GM12878 (cell line): ENCODE measurements at regions not wholly inside any gene's neighbourhood (a gene's known extent, or its start where the extent isn't known, plus 50 kb on each side); places are given as distances from the start of the nearest gene placed in this dataset.

ENCODE experiments used
- ATAC-seq: fragments of 200-7000 bp; cut with Tn5 transposase; 3 replicates; pipeline ENCODE4 v1.9.1; 2020; ENCODE audit warnings: mild to moderate bottlenecking, moderate library complexity
- BruUV-seq: library from RNA; stranded (reverse); fragments of 400-500 nt; replicated peaks from 2 replicates; lab custom pipeline; 2021; lab: Mats Ljungman, UMichigan
- CTCF ChIA-PET: fragments of 300-600 bp; sonication (Branson Sonifier 250); formaldehyde crosslinking; extraction: SDS; loops from one replicate; lab custom pipeline; 2021; ENCODE audit warnings: inconsistent platforms; lab: Yijun Ruan, JAX
- POLR2A ChIA-PET: fragments of 350-600 bp; formaldehyde crosslinking; extraction: SDS; loops from one replicate; lab custom pipeline; 2021; ENCODE audit warnings: inconsistent platforms; lab: Charles Lee
- RAD21 ChIA-PET: fragments of 300-600 bp; sonication (Branson Sonifier 250); formaldehyde crosslinking; loops from one replicate; lab custom pipeline; 2023; ENCODE audit warnings: antibody characterized with exemption; ENCODE audit not compliant: unreplicated experiment; lab: Charles Lee
- SMC1A ChIA-PET: fragments of 300-600 bp; sonication (Branson Sonifier 250); formaldehyde crosslinking; loops from one replicate; lab custom pipeline; 2023; ENCODE audit not compliant: unreplicated experiment, uncharacterized antibody; lab: Charles Lee
- DNase-seq: peaks from one replicate; pipeline ENCODE4 v3.0.0-alpha.2; 2011; ENCODE audit warnings: low read depth, low spot score
- FAIRE-seq: peaks from 3 replicates; lab custom pipeline; 2011; peaks lifted over from hg19 to GRCh38; lab: Jason Lieb, UNC
- H2AFZ ChIP-seq: 2 replicates; pipeline ENCODE4 v1.6.0; 2011; ENCODE audit warnings: low read depth, low read length, control low read depth; ENCODE audit not compliant: control insufficient read depth
- H3K27ac ChIP-seq: 2 replicates; pipeline ENCODE4 v1.5.1; 2011; ENCODE audit warnings: control low read depth; ENCODE audit not compliant: control insufficient read depth, insufficient read depth
- H3K27me3 ChIP-seq, 2 experiments: replicated peaks in 1 of 2; 2 replicates each; pipeline versions ENCODE4 v1.6.0 to v1.6.1; 2011; ENCODE audit warnings: low read length in 1 of 2; ENCODE audit not compliant: control insufficient read depth in 2 of 2, insufficient read depth in 2 of 2
- H3K36me3 ChIP-seq, 2 experiments: 2 replicates each; pipeline ENCODE4 v1.5.1; 2011; ENCODE audit warnings: low read length in 1 of 2; ENCODE audit not compliant: control insufficient read depth in 2 of 2, insufficient read depth in 2 of 2
- H3K4me1 ChIP-seq: 2 replicates; pipeline ENCODE4 v1.6.1; 2011; ENCODE audit warnings: mild to moderate bottlenecking, low read length, moderate library complexity, mixed read lengths; ENCODE audit not compliant: control insufficient read depth, insufficient read depth
- H3K4me2 ChIP-seq: 2 replicates; pipeline ENCODE4 v1.6.0; 2011; ENCODE audit warnings: control low read depth; ENCODE audit not compliant: control insufficient read depth, insufficient read depth
- H3K4me3 ChIP-seq: fragments of 200-600 bp; sonication (generic); 2 replicates; pipeline ENCODE4 v1.5.1; 2016
- H3K79me2 ChIP-seq: 2 replicates; pipeline ENCODE4 v1.6.0; 2011; ENCODE audit warnings: low read length; ENCODE audit not compliant: control insufficient read depth, insufficient read depth
- H3K9ac ChIP-seq: 2 replicates; pipeline ENCODE4 v1.8.0; 2011; ENCODE audit warnings: low read length, control low read depth, mixed read lengths; ENCODE audit not compliant: control insufficient read depth, insufficient read depth
- H3K9me3 ChIP-seq: replicated peaks from 3 replicates; pipeline ENCODE4 v1.5.1; 2011; ENCODE audit warnings: mild to moderate bottlenecking, low read length; ENCODE audit not compliant: control insufficient read depth, insufficient read depth
- H4K20me1 ChIP-seq: 2 replicates; pipeline ENCODE4 v1.6.0; 2011; ENCODE audit not compliant: control insufficient read depth, insufficient read depth
- ASH2L ChIP-seq: fragments of 300-600, 200-600 bp; sonication (generic); IDR thresholded peaks from 2 replicates; pipeline ENCODE4 v1.6.1; 2017; ENCODE audit warnings: low read depth, mild to moderate bottlenecking, borderline replicate concordance
- CUX1 ChIP-seq: IDR thresholded peaks from 2 replicates; pipeline ENCODE4 v1.6.1; 2012; ENCODE audit warnings: improper control_type of control experiment, low read depth, low read length; ENCODE audit not compliant: insufficient replicate concordance
- FOXK2 ChIP-seq: fragments of 450-650 bp; IDR thresholded peaks from 2 replicates; pipeline ENCODE4 v1.6.1; 2017; ENCODE audit warnings: mild to moderate bottlenecking, moderate library complexity
- GABPA ChIP-seq: IDR thresholded peaks from 2 replicates; pipeline ENCODE4 v1.6.1; 2014; ENCODE audit warnings: antibody characterized with exemption, low read depth, mild to moderate bottlenecking, inconsistent platforms
- NR2C1 ChIP-seq: fragments of 450-650 bp; IDR thresholded peaks from 2 replicates; pipeline ENCODE4 v1.6.1; 2017; ENCODE audit warnings: antibody characterized with exemption, mild to moderate bottlenecking, moderate library complexity
- NRF1 ChIP-seq: conservative IDR thresholded peaks from 2 replicates; pipeline ENCODE4 v1.6.1; 2011; ENCODE audit warnings: mild to moderate bottlenecking, low read depth, low read length, improper control_type of control experiment
- RCOR1 ChIP-seq: conservative IDR thresholded peaks from 2 replicates; pipeline ENCODE4 v1.6.1; 2012; ENCODE audit warnings: low read depth, low read length, improper control_type of control experiment
- SPI1 ChIP-seq: IDR thresholded peaks from 2 replicates; pipeline ENCODE4 v1.6.1; 2011; ENCODE audit warnings: low read depth, mild to moderate bottlenecking, low read length, moderate library complexity, borderline replicate concordance; ENCODE audit not compliant: insufficient read depth
- SUZ12 ChIP-seq: fragments of 200-600 bp; sonication (generic); IDR thresholded peaks from one replicate; pipeline ENCODE4 v1.6.1; 2018; ENCODE audit warnings: antibody characterized with exemption, mild to moderate bottlenecking; ENCODE audit not compliant: unreplicated experiment
- ZBTB33 ChIP-seq: fragments of 450-650 bp; IDR thresholded peaks from 2 replicates; pipeline ENCODE4 v1.6.1; 2017; ENCODE audit warnings: mild to moderate bottlenecking
- ZNF217 ChIP-seq: fragments of 450-650 bp; IDR thresholded peaks from 2 replicates; pipeline ENCODE4 v1.6.1; 2017; ENCODE audit warnings: antibody characterized with exemption, mild to moderate bottlenecking
- ZNF622 ChIP-seq: fragments of 450-650 bp; IDR thresholded peaks from 2 replicates; pipeline ENCODE4 v1.6.1; 2017; ENCODE audit warnings: mild to moderate bottlenecking, inconsistent platforms
- ZZZ3 ChIP-seq: IDR thresholded peaks from 2 replicates; pipeline ENCODE4 v1.6.1; 2011; ENCODE audit warnings: low read depth; ENCODE audit not compliant: control insufficient read depth, insufficient read length
- WGBS: methylation state at CpG from one replicate; pipeline ENCODE4 v1.1.6; 2016; ENCODE audit warnings: low lambda C conversion rate; ENCODE audit not compliant: insufficient replicate concordance, insufficient coverage; ENCODE audit errors: missing lambda C conversion rate; 5-methylcytosine and 5-hydroxymethylcytosine counted together
- in situ Hi-C: fragments of 300-500 bp; cut with MboI; formaldehyde crosslinking; loops from 9 replicates; pipeline ENCODE4 v1.14.3; 2018; ENCODE audit warnings: mixed read lengths
- intact Hi-C: fragments of 100-400 bp; cut with micrococcal nuclease; formaldehyde crosslinking; loops from one replicate; pipeline ENCODE4 v1.14.2; 2022; ENCODE audit not compliant: unreplicated experiment
- TF ChIP-seq, protein P1 (sequence below): IDR thresholded peaks from 2 replicates; pipeline ENCODE4 v1.6.1; 2011; ENCODE audit warnings: low read depth, mild to moderate bottlenecking, low read length, moderate library complexity, borderline replicate concordance; ENCODE audit errors: extremely low read depth
- TF ChIP-seq, protein P2 (sequence below): IDR thresholded peaks from 2 replicates; pipeline ENCODE4 v1.6.1; 2012; ENCODE audit warnings: low read depth, low read length, improper control_type of control experiment

GRCh38 chrX:39296472-39296871 is 495.2 kb downstream of the MID1IP1 start:
- ChIA-PET POLR2A (no interaction called here), CTCF (interaction anchor here (1.3 kb wide), 1 partner anchor 35 kb away, joined by 3 read pairs; no protein-coding TSS in a partner anchor), SMC1A (interaction anchor here (1.0 kb wide), 2 partner anchors 15 kb away, joined by 3 read pairs; no protein-coding TSS in a partner anchor), RAD21 (no interaction called here)
- Histone ChIP-seq H3K79me2 (no peaks in the 10 kb centered on the region), H3K27ac (no peak overlapping the region), H3K36me3 (no peaks in the 10 kb centered on the region), H3K9ac (no peak overlapping the region), H3K4me1 (no peaks in the 10 kb centered on the region), H3K4me2 (no peak overlapping the region), H3K4me3 (no peak overlapping the region), H3K9me3 (no peaks in the 10 kb centered on the region; the same call in 1 of the 3 replicates), H4K20me1 (no peaks in the 10 kb centered on the region), H3K27me3 (no peaks in the 10 kb centered on the region), H2AFZ (no peak overlapping the region; the same call in 1 of the 2 replicates)
- DNase-seq (peak; percentile 48), ATAC-seq (no peak), FAIRE-seq (no peak)
- no TSS peak for BruUV-seq
- in situ Hi-C loops: no loop called here
- 41% methylated on average over 5 of the region's 5 CpGs for WGBS
- intact Hi-C loops: no loop called here
- TF ChIP-seq CUX1 (no peak), ZZZ3 (no peak), FOXK2 (no peak), ZNF622 (no peak), ZBTB33 (no peak), SPI1 (no peak), ZNF217 (no peak), GABPA (no peak), NR2C1 (no peak), RCOR1 (no peak), ASH2L (no peak), SUZ12 (no peak), NRF1 (no peak)
- TF ChIP-seq, protein P1, sequence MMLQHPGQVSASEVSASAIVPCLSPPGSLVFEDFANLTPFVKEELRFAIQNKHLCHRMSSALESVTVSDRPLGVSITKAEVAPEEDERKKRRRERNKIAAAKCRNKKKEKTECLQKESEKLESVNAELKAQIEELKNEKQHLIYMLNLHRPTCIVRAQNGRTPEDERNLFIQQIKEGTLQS: no peak
- TF ChIP-seq, protein P2, sequence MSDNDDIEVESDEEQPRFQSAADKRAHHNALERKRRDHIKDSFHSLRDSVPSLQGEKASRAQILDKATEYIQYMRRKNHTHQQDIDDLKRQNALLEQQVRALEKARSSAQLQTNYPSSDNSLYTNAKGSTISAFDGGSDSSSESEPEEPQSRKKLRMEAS: no peak
